Testis (tissue), 2 donors: ENCODE measurements at regions not wholly inside any gene's neighbourhood (a gene's known extent, or its start where the extent isn't known, plus 50 kb on each side); places are given as distances from the start of the nearest gene placed in this dataset.

Source experiments
- DNase-seq: peaks from one replicate; pipeline ENCODE4 v3.0.0-alpha.2; 2019
- H3K27ac ChIP-seq, 2 donors: fragments of 200-600 bp; sonication (generic); one replicate each; pipeline ENCODE4 v1.5.1; 2019
- H3K27me3 ChIP-seq: fragments of 200-600 bp; sonication (generic); one replicate; pipeline ENCODE4 v1.5.1; 2019
- H3K36me3 ChIP-seq: fragments of 200-600 bp; sonication (generic); one replicate; pipeline ENCODE4 v1.5.1; 2017; ENCODE audit warnings: low read depth; ENCODE audit errors: missing control alignments
- H3K4me1 ChIP-seq: fragments of 200-600 bp; sonication (generic); one replicate; pipeline ENCODE4 v1.5.1; 2019
- H3K4me3 ChIP-seq, 2 donors: fragments of 200-600 bp; sonication (generic); one replicate each; pipeline ENCODE4 v1.5.1; 2017 to 2019
- H3K9me3 ChIP-seq: fragments of 200-600 bp; sonication (generic); one replicate; pipeline ENCODE4 v1.5.1; 2017
- CTCF ChIP-seq, 3 experiments: fragments of 450-650 bp in 2 of 3; fragments of 200-600 bp in 1 of 3; sonication (generic) in 1 of 3; IDR thresholded peaks; one replicate each; pipeline ENCODE4 v1.5.1; 2016 to 2019; ENCODE audit warnings: antibody characterized with exemption in 3 of 3, mild to moderate bottlenecking in 2 of 3, moderate library complexity in 1 of 3
- POLR2A ChIP-seq: fragments of 450-650 bp; IDR thresholded peaks from one replicate; pipeline ENCODE4 v1.6.1; 2017; ENCODE audit warnings: antibody characterized with exemption, mild to moderate bottlenecking, moderate library complexity
- WGBS, 2 donors: methylation state at CpG; one replicate each; pipeline ENCODE4 v1.1.5; 2018; 5-methylcytosine and 5-hydroxymethylcytosine counted together
- intact Hi-C: fragments of 100-400 bp; cut with DNase I; formaldehyde crosslinking; loops from one replicate; pipeline ENCODE4 v1.15.1; 2023; ENCODE audit warnings: low total_unique reads

GRCh38 chr5:86824637-86825036 lies 206.9 kb downstream of the COX7C start:
- Histone ChIP-seq H3K27me3 (no peaks in the 10 kb centered on the region), H3K36me3 (no peaks in the 10 kb centered on the region), H3K27ac (no peak overlapping the region), H3K9me3 (no peaks in the 10 kb centered on the region), H3K4me3 (no peak overlapping the region), H3K4me1 (no peaks in the 10 kb centered on the region)
- WGBS, 2 donors, result 55 to 61% methylated on average over 2 of the region's 2 CpGs
- TF ChIP-seq POLR2A (no peak), CTCF (IDR thresholded peaks at IDR 0.05) (no peak)
- DNase-seq, result no peak
- intact Hi-C loops, result no loop called here

GRCh38 chr5:86831128-86831527 lies 213.4 kb downstream of the COX7C start:
- no peaks in the 10 kb centered on the region for H3K36me3 ChIP-seq
- H3K9me3 ChIP-seq, result no peaks in the 10 kb centered on the region

DNA sequence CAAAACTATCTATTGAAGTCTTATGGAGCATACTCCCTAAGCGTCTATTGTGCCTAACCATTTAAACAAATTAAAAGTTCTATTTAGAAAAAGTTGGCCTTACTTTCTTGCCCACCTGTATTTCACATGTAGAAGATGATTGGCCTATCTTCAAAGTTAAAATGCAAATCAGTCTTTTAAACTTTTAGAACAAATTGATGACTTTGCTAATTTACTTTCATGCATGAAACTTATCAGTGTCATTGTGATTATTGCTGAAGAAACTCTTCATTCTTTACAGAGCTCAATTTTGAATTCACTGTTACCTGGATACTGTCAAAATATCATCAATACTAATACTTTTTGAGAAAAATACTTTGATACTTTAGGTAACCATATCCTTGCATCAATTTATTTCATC lies 216.1 kb downstream of the COX7C start:
- Histone ChIP-seq H3K9me3 (no peaks in the 10 kb centered on the region), H3K36me3 (no peaks in the 10 kb centered on the region), H3K4me1 (no peaks in the 10 kb centered on the region), H3K4me3 (no peak overlapping the region), H3K27ac (no peak overlapping the region), H3K27me3 (no peaks in the 10 kb centered on the region)
- WGBS, 2 donors, result 90 to 93% methylated on average over 1 of the region's 1 CpG
- intact Hi-C loops, result no loop called here
- DNase-seq, result no peak
- TF ChIP-seq POLR2A, result no peak
- no peak for TF ChIP-seq CTCF (IDR thresholded peaks at IDR 0.05)

More at GRCh38 chr5:86831128-86831527, 213.4 kb downstream of the COX7C start:
- Histone ChIP-seq H3K4me3 (no peak overlapping the region), H3K27ac (no peak overlapping the region), H3K4me1 (no peaks in the 10 kb centered on the region), H3K27me3 (no peaks in the 10 kb centered on the region)
- intact Hi-C loops, result no loop called here
- TF ChIP-seq CTCF (IDR thresholded peaks at IDR 0.05), result no peak
- DNase-seq, result no peak

- no peaks in the 10 kb centered on the region for H3K36me3 ChIP-seq
- no peaks in the 10 kb centered on the region for H3K4me1 ChIP-seq
- no peak for TF ChIP-seq POLR2A
- no peak for TF ChIP-seq CTCF (IDR thresholded peaks at IDR 0.05)
- 92 to 94% methylated on average over 2 of the region's 2 CpGs for WGBS, 2 donors
- no peaks in the 10 kb centered on the region for H3K27me3 ChIP-seq
- no peak for DNase-seq
- no peak overlapping the region for H3K27ac ChIP-seq
- H3K4me3 ChIP-seq, result no peak overlapping the region
- H3K9me3 ChIP-seq, result no peaks in the 10 kb centered on the region
- intact Hi-C loops, result no loop called here
Observed at GRCh38 chr5:86837610-86838009, 219.9 kb downstream of the COX7C start.

DNA sequence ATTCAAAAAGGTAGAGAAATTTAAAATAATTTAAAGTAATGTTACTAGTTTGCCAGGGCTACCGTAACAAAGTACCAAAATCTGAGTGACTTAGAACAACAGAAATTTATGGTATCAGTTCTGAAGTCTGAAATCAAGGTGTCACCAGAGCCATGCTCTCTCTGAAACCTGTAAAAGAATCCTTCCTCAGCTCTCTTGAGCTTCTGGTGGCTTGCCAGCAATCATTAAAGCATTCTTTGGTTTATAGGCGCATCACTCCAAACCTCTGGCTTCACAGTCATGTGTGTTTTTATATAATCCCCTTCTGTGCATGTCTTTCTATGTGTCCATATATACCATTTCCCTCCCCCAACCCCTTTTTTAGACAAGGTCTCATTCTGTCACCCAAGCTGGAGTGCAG lies 220.3 kb downstream of the COX7C start:
- no peak overlapping the region for H3K27ac ChIP-seq
- no peaks in the 10 kb centered on the region for H3K4me1 ChIP-seq
- no peak for TF ChIP-seq CTCF (IDR thresholded peaks at IDR 0.05)
- no peak for TF ChIP-seq POLR2A
- H3K9me3 ChIP-seq, result no peaks in the 10 kb centered on the region
- H3K36me3 ChIP-seq, result no peaks in the 10 kb centered on the region
- DNase-seq, result no peak
- intact Hi-C loops, result no loop called here
- H3K4me3 ChIP-seq, result no peak overlapping the region
- 90 to 95% methylated on average over 2 of the region's 2 CpGs for WGBS, 2 donors
- no peaks in the 10 kb centered on the region for H3K27me3 ChIP-seq
